C4-2B (cell line): ENCODE measurements at regions not wholly inside any gene's neighbourhood (a gene's known extent, or its start where the extent isn't known, plus 50 kb on each side); places are given as distances from the start of the nearest gene placed in this dataset.

Experiments used
- CTCF ChIP-seq: fragments of 450-650 bp; conservative IDR thresholded peaks from 2 replicates; pipeline ENCODE4 v1.5.1; 2017; ENCODE audit warnings: mild to moderate bottlenecking
- ZFX ChIP-seq: fragments of 450-650 bp; IDR thresholded peaks from 2 replicates; pipeline ENCODE4 v1.6.1; 2017

- TF ChIP-seq CTCF (no peak), ZFX (no peak)
These were observed 75.2 kb downstream of the LSM3 start for GRCh38 chr3:14253707-14254382.
